ENCODE measurements at regions not wholly inside any gene's neighbourhood (a gene's known extent, or its start where the extent isn't known, plus 50 kb on each side); places are given as distances from the start of the nearest gene placed in this dataset.

GRCh38 chr18:32848826-32849225 lies 76.0 kb upstream of the KLHL14 start:
- TF ChIP-seq NR2C2 (IDR thresholded peaks at IDR 0.05; ENCODE audit: borderline replicate concordance, control insufficient read depth, insufficient read length, low read depth), result no peak
- no peak for TF ChIP-seq SIX5 (IDR thresholded peaks at IDR 0.05; ENCODE audit: low read depth, low read length, severe bottlenecking)
- TF ChIP-seq FOXK2 (IDR thresholded peaks at IDR 0.05), result no peak
- TF ChIP-seq CBX3 (IDR thresholded peaks at IDR 0.05; ENCODE audit: borderline replicate concordance, low read depth), result no peak
- no peak for TF ChIP-seq CTCF (IDR thresholded peaks at IDR 0.05 in 2 of 3, conservative IDR thresholded peaks at IDR 0.05 in 1 of 3; ENCODE audit: control insufficient read depth in 2 of 3, extremely low read depth in 1 of 3, insufficient read depth in 1 of 3, low read depth in 3 of 3, low read length in 3 of 3)
- no peak for TF ChIP-seq USF2 (IDR thresholded peaks at IDR 0.05; ENCODE audit: borderline replicate concordance, low read depth, low read length)
- no peak for TF ChIP-seq POLR2AphosphoS5 (IDR thresholded peaks at IDR 0.05; ENCODE audit: low read length)

Measured in GM12878 (cell line).